Activated naive CD4-positive, alpha-beta T cell treated with anti-CD3 and anti-CD28 coated beads, Interleukin-2, amount 10 ng/mL, durations not matched to agents 7 days and 5 days (primary cell): ENCODE measurements at regions not wholly inside any gene's neighbourhood (a gene's known extent, or its start where the extent isn't known, plus 50 kb on each side); places are given as distances from the start of the nearest gene placed in this dataset.

ENCODE experiments used
- CTCF ChIA-PET: fragments of 350-600 bp; sonication (Branson Sonifier 250); formaldehyde crosslinking; loops from one replicate; lab custom pipeline; 2021; ENCODE audit warnings: antibody characterized with exemption; lab: Charles Lee
- DNase-seq: peaks from one replicate; pipeline ENCODE4 v3.0.0-alpha.2; 2020
- H3K27ac Mint-ChIP-seq: one replicate; pipeline ENCODE4 v1.8.0; 2021; ENCODE audit warnings: mild to moderate bottlenecking, moderate library complexity, mixed read lengths
- H3K27me3 Mint-ChIP-seq: one replicate; pipeline ENCODE4 v1.8.0; 2021; ENCODE audit warnings: mild to moderate bottlenecking, mixed read lengths
- H3K36me3 Mint-ChIP-seq: one replicate; pipeline ENCODE4 v1.8.0; 2021; ENCODE audit warnings: mixed read lengths
- H3K4me1 Mint-ChIP-seq: one replicate; pipeline ENCODE4 v1.8.0; 2021; ENCODE audit warnings: mixed read lengths
- H3K4me3 Mint-ChIP-seq: one replicate; pipeline ENCODE4 v1.8.0; 2021; ENCODE audit warnings: mild to moderate bottlenecking, moderate library complexity, mixed read lengths
- H3K9me3 Mint-ChIP-seq: one replicate; pipeline ENCODE4 v1.8.0; 2021; ENCODE audit warnings: mixed read lengths

DNA sequence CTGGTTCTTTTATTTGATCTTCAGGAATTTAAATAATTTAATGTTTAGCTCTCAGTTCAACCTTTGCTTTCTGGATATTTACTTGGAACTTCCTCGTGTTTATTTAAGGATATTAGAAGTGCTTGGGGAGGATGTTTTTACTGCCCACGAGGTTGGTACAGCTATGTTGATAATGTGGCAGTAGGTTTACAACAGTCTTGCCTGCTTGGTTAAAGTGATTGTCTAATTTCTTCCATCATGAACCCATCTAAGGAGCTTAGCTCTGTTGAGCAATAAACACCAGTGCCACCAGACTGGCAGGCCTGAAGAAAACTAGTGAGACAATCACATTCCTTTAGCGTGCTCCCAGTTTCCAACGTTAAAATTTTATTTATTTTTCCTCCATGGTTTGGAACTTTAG is 94.5 kb downstream of the ICOS start:
- Mint-ChIP-seq H3K27ac (no peak overlapping the region), H3K36me3 (peaks cover 5% of the 10 kb centered on the region), H3K9me3 (peaks cover 2% of the 10 kb centered on the region), H3K4me3 (no peak overlapping the region), H3K4me1 (peaks cover 23% of the 10 kb centered on the region), H3K27me3 (no peaks in the 10 kb centered on the region)
- no peak for DNase-seq
- CTCF ChIA-PET, result interaction anchor here (0.9 kb wide), 1 partner anchor 115 kb away, joined by 3 read pairs; no protein-coding TSS in a partner anchor

DNA sequence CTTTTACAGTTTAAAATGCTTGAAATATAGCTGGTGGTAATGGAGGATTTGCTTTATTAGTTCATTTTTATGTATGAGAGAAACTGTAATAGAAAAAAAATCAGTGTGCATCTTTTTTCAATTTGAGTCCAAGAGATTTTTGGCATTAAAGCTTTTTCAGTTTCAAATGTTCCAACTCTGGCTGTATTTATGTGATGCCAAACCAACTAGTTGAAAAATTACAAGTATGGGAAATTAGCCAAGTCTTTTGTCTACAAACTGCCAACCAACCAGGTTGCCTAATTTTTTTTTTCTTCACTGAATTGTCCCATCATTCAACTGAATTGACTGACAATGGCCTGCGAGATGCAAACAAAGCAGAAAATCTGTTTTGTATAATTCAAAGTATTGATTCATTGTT is 95.7 kb downstream of the ICOS start:
- no peak overlapping the region for H3K4me3 Mint-ChIP-seq
- no peak overlapping the region for H3K27ac Mint-ChIP-seq
- DNase-seq, result no peak
- H3K36me3 Mint-ChIP-seq, result peaks cover 4% of the 10 kb centered on the region
- CTCF ChIA-PET, result interaction anchor here (1.1 kb wide), 1 partner anchor 11 kb away, joined by 3 read pairs; no protein-coding TSS in a partner anchor
- H3K27me3 Mint-ChIP-seq, result no peaks in the 10 kb centered on the region
- H3K4me1 Mint-ChIP-seq, result peaks cover 15% of the 10 kb centered on the region
- peaks cover 4% of the 10 kb centered on the region for H3K9me3 Mint-ChIP-seq

DNA sequence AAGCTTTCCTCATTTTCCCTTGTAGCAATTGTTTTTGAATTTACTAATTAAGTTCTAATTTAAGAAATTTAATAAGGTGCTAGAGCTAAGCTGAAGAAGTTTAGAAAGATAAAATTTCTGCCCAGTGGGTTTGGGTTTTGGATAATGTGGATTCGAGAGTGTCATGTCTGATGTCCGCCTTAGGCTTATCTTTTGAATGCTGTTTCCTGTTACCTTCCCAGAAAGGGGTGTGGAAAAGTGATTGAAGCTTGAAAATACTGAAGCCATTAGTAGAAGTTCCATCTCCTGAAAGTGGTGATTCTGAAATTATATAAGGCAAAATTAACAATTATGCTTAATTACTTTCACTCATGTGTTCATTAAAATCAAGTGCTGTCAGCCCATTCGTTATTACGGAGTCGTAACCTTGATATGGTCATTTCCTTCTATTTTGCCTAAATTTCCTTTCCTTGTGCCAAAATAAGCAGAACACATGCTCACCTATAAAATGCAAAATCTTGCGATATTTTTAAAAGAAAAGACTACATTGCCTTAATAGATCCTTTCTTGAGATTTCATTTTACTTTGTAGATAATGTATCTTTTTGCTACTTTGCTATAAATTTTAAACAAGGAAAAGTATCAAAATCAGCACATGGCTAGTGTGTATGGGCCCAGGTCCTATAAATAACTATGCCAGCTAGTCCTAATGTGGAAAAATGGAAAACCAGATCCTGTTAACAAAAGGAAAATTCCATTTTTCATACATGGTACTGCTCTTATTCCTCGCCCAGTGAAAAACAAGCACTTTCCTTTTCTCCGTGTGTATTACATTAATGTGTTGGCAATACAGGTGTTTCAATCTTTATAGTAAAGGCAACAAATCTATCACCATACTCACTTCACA is 97.3 kb downstream of the ICOS start:
- no peak for DNase-seq
- H3K27me3 Mint-ChIP-seq, result peaks cover 6% of the 10 kb centered on the region
- peaks cover 3% of the 10 kb centered on the region for H3K9me3 Mint-ChIP-seq
- CTCF ChIA-PET, result interaction anchor here (1.3 kb wide), 1 partner anchor 105 kb away, joined by 3 read pairs; no protein-coding TSS in a partner anchor
- peaks cover 9% of the 10 kb centered on the region for H3K4me1 Mint-ChIP-seq
- H3K4me3 Mint-ChIP-seq, result no peak overlapping the region
- peaks cover 5% of the 10 kb centered on the region for H3K36me3 Mint-ChIP-seq
- H3K27ac Mint-ChIP-seq, result no peak overlapping the region

DNA sequence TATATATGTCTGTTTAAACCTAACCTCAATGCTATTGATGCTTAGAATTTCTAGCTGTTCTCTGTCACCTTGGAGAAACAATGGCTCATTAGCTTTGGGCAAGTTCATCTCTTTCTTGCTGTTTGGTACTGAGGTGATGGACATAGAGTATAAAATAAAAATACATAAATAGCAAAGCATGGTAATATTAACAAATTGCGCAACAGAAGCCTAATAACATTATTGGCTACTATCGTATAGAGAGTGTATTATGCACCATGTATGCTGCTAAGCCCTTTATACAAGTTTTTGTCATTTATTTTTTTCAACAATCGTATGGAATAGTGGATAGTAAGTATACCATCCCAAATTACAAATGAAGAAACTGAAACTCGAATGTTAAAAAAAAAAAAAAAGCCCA is 100.1 kb downstream of the ICOS start:
- Mint-ChIP-seq H3K27ac (no peak overlapping the region), H3K27me3 (peaks cover 10% of the 10 kb centered on the region), H3K36me3 (peaks cover 5% of the 10 kb centered on the region), H3K9me3 (peaks cover 2% of the 10 kb centered on the region), H3K4me1 (peaks cover 9% of the 10 kb centered on the region), H3K4me3 (no peak overlapping the region)
- CTCF ChIA-PET, result interaction anchor here (1.2 kb wide), 1 partner anchor 20 kb away, joined by 3 read pairs; no protein-coding TSS in a partner anchor
- DNase-seq, result no peak

- Mint-ChIP-seq H3K36me3 (peaks cover 5% of the 10 kb centered on the region), H3K9me3 (peaks cover 2% of the 10 kb centered on the region), H3K4me1 (peaks cover 9% of the 10 kb centered on the region), H3K27ac (no peak overlapping the region), H3K27me3 (peaks cover 10% of the 10 kb centered on the region), H3K4me3 (no peak overlapping the region)
- CTCF ChIA-PET, result interaction anchor here (1.0 to 1.2 kb wide), 2 partner anchors 13 to 19 kb away, joined by 3 to 5 read pairs; no protein-coding TSS in a partner anchor
- DNase-seq, result no peak
Observed at GRCh38 chr2:204037286-204037685, 100.7 kb downstream of the ICOS start.

GRCh38 chr2:204039298-204039838 is 102.8 kb downstream of the ICOS start:
- H3K9me3 Mint-ChIP-seq, result peaks cover 6% of the 10 kb centered on the region
- peaks cover 10% of the 10 kb centered on the region for H3K27me3 Mint-ChIP-seq
- H3K4me3 Mint-ChIP-seq, result no peak overlapping the region
- H3K36me3 Mint-ChIP-seq, result peaks cover 5% of the 10 kb centered on the region
- no peak for DNase-seq
- CTCF ChIA-PET, result interaction anchor here (0.6 kb wide), 2 partner anchors 9 to 14 kb away, joined by 3 read pairs; no protein-coding TSS in a partner anchor
- H3K27ac Mint-ChIP-seq, result no peak overlapping the region
- H3K4me1 Mint-ChIP-seq, result peaks cover 7% of the 10 kb centered on the region

DNA sequence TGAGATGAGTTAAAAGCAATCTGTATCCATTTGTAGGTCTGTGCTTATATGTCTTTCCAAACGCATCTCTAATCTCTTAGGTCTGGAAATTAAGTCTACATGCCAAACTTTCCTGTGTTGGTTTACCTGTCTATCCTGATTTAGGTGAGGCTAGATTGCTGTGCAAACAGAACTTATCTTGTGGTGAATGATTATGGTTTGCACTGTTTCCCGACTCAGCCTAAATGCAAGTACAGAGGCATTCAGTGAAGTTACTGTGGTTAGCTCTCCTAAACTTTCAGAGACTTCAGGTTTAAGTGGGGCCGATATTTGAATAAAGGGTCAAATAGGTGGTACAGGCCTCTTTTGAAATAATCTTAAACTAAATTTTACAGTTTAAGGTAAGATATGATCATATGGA is 103.5 kb downstream of the ICOS start:
- Mint-ChIP-seq H3K9me3 (peaks cover 6% of the 10 kb centered on the region), H3K4me1 (peaks cover 11% of the 10 kb centered on the region), H3K27ac (no peak overlapping the region), H3K4me3 (no peak overlapping the region), H3K36me3 (peaks cover 5% of the 10 kb centered on the region), H3K27me3 (peaks cover 10% of the 10 kb centered on the region)
- CTCF ChIA-PET, result no interaction called here
- DNase-seq, result no peak

- Mint-ChIP-seq H3K4me1 (peaks cover 7% of the 10 kb centered on the region), H3K36me3 (no peaks in the 10 kb centered on the region), H3K27me3 (peaks cover 10% of the 10 kb centered on the region), H3K27ac (no peak overlapping the region), H3K4me3 (no peak overlapping the region), H3K9me3 (peaks cover 4% of the 10 kb centered on the region)
- CTCF ChIA-PET, result no interaction called here
- no peak for DNase-seq
Observed at GRCh38 chr2:204042401-204042800, 105.8 kb downstream of the ICOS start.

- Mint-ChIP-seq H3K27ac (no peak overlapping the region), H3K4me3 (no peak overlapping the region), H3K27me3 (peaks cover 5% of the 10 kb centered on the region), H3K9me3 (peaks cover 4% of the 10 kb centered on the region), H3K36me3 (no peaks in the 10 kb centered on the region), H3K4me1 (peaks cover 21% of the 10 kb centered on the region)
- CTCF ChIA-PET, result no interaction called here
- DNase-seq, result no peak
Observed at GRCh38 chr2:204046145-204046544, 109.6 kb downstream of the ICOS start.

GRCh38 chr2:204049635-204050034 is 113.1 kb downstream of the ICOS start:
- peaks cover 20% of the 10 kb centered on the region for H3K4me1 Mint-ChIP-seq
- CTCF ChIA-PET, result no interaction called here
- no peak overlapping the region for H3K4me3 Mint-ChIP-seq
- peaks cover 5% of the 10 kb centered on the region for H3K27me3 Mint-ChIP-seq
- no peak overlapping the region for H3K27ac Mint-ChIP-seq
- no peaks in the 10 kb centered on the region for H3K9me3 Mint-ChIP-seq
- no peak for DNase-seq
- H3K36me3 Mint-ChIP-seq, result no peaks in the 10 kb centered on the region

GRCh38 chr2:204050681-204051080 is 114.1 kb downstream of the ICOS start:
- Mint-ChIP-seq H3K4me3 (no peak overlapping the region), H3K27ac (no peak overlapping the region), H3K27me3 (peaks cover 5% of the 10 kb centered on the region), H3K4me1 (peaks cover 16% of the 10 kb centered on the region), H3K36me3 (no peaks in the 10 kb centered on the region), H3K9me3 (no peaks in the 10 kb centered on the region)
- no peak for DNase-seq
- CTCF ChIA-PET, result interaction anchor here (0.7 to 1.8 kb wide), 6 partner anchors 11 to 122 kb away, joined by 3 to 7 read pairs (median 5); no protein-coding TSS in a partner anchor

DNA sequence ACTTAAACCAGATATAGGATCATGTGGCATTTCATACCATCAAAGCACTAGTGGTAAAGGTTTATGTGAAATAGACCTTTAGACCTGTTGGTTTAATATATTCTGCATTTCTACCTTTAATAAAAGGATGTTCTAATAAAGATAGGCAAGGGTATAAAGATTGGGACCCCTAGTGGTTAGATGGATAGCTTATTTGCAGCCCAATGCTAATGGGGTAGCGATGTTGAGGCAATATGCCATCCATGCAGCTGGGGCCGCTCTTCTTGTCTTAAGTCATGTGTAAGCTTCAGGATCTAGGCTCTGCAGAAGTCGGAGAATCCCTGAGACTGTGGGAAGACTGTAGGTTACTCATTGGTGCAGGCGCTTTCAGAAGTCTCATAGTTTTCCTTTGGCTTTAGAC is 114.9 kb downstream of the ICOS start:
- Mint-ChIP-seq H3K4me3 (no peak overlapping the region), H3K27ac (no peak overlapping the region), H3K27me3 (peaks cover 5% of the 10 kb centered on the region), H3K9me3 (no peaks in the 10 kb centered on the region), H3K36me3 (no peaks in the 10 kb centered on the region), H3K4me1 (peaks cover 14% of the 10 kb centered on the region)
- DNase-seq, result no peak
- CTCF ChIA-PET, result interaction anchor here (0.7 to 1.8 kb wide), 5 partner anchors 11 to 123 kb away, joined by 3 to 7 read pairs (median 5); no protein-coding TSS in a partner anchor

DNA sequence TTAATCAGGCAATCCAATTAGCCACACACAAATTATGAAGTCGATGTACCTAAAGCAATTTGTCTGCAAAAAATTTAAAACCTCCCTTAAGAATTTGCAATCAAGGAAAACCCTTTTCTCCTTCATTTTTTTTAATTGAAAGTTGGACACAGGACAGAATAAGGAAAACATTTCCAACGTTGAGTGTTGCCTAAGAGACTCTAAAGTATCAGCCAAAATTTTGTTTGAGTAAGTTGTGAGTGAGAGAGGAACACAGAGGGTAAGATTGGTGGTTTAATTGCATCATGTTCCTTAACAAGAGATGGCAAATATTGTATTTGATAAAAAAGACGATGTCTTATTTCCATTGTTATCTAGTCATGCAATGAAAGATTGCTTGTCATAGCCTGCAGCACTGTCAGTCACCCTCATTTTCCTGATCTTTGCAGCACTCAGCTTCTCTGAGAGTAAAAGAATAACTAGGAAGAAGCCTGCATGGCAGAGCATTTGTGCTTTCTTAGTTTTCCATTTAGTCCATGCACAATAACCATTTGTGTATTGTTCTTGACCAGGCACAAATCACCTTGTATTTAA is 115.5 kb downstream of the ICOS start:
- H3K27me3 Mint-ChIP-seq, result peaks cover 5% of the 10 kb centered on the region
- no peaks in the 10 kb centered on the region for H3K9me3 Mint-ChIP-seq
- DNase-seq, result no peak
- CTCF ChIA-PET, result interaction anchor here (1.6 kb wide), 1 partner anchor 10 kb away, joined by 5 read pairs; no protein-coding TSS in a partner anchor
- H3K27ac Mint-ChIP-seq, result no peak overlapping the region
- no peaks in the 10 kb centered on the region for H3K36me3 Mint-ChIP-seq
- H3K4me1 Mint-ChIP-seq, result peaks cover 14% of the 10 kb centered on the region
- H3K4me3 Mint-ChIP-seq, result no peak overlapping the region

DNA sequence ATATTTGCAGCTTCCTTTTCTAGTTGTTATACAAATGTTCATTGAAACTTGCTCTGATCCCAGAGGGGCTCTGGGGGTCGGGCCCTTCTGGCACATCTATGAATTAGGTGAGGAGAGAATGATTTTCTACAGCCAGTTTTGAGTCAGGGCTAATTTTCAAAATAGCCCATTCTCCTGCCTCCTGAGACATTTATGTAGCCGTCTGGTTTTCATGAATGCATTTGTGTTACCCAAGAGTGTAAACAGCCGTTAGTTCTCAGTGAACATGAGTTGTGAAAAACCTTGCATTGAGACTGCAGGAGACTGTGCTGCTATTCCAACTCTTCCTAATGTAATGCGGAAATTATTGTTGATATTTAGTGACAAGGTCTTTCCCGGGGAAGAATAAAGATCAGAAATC is 122.5 kb downstream of the ICOS start:
- H3K9me3 Mint-ChIP-seq, result no peaks in the 10 kb centered on the region
- no peaks in the 10 kb centered on the region for H3K4me1 Mint-ChIP-seq
- no peak for DNase-seq
- H3K36me3 Mint-ChIP-seq, result no peaks in the 10 kb centered on the region
- H3K27ac Mint-ChIP-seq, result no peak overlapping the region
- H3K27me3 Mint-ChIP-seq, result peaks cover 9% of the 10 kb centered on the region
- CTCF ChIA-PET, result interaction anchor here (1.4 kb wide), 1 partner anchor 13 kb away, joined by 4 read pairs; no protein-coding TSS in a partner anchor
- no peak overlapping the region for H3K4me3 Mint-ChIP-seq
